A549 (cell line): ENCODE measurements at regions not wholly inside any gene's neighbourhood (a gene's known extent, or its start where the extent isn't known, plus 50 kb on each side); places are given as distances from the start of the nearest gene placed in this dataset.

Experiments used
- ATAC-seq, 2 experiments: fragments of 200-7000 bp in 1 of 2; fragments of >200 bp in 1 of 2; cut with Nextera tagmentation in 1 of 2; cut with Tn5 transposase in 1 of 2; 3 replicates each; pipeline versions ENCODE4 v1.8.0 to v1.9.1; 2018 to 2020; ENCODE audit warnings: mild to moderate bottlenecking in 1 of 2, moderate library complexity in 1 of 2
- CTCF ChIA-PET: fragments of 300-600 bp; sonication (Branson Sonifier 250); formaldehyde crosslinking; extraction: SDS; loops from one replicate; lab custom pipeline; 2021; ENCODE audit warnings: antibody characterized with exemption, inconsistent platforms; lab: Yijun Ruan, JAX
- POLR2A ChIA-PET: fragments of 350-600 bp; formaldehyde crosslinking; extraction: SDS; loops from one replicate; lab custom pipeline; 2021; ENCODE audit warnings: antibody characterized with exemption, inconsistent platforms; lab: Yijun Ruan, JAX
- DNase-seq, 2 experiments: peaks; one replicate each; pipeline versions ENCODE4 v3.0.0 to v3.0.0-alpha.2; 2011 to 2016; ENCODE audit warnings: low read depth in 1 of 2, low spot score in 1 of 2
- FAIRE-seq: peaks from 2 replicates; lab custom pipeline; 2011; peaks lifted over from hg19 to GRCh38; lab: Jason Lieb, UNC
- H3K27ac ChIP-seq, 2 experiments: fragments of >200 bp; sonication (Bioruptor Twin); formaldehyde crosslinking; 3 replicates each; pipeline ENCODE4 v1.5.1; 2016 to 2017
- H3K4me1 ChIP-seq: fragments of >200 bp; sonication (Bioruptor Twin); formaldehyde crosslinking; 3 replicates; pipeline ENCODE4 v1.6.1; 2016
- H3K4me2 ChIP-seq: fragments of >200 bp; sonication (Bioruptor Twin); formaldehyde crosslinking; 3 replicates; pipeline ENCODE4 v1.6.1; 2016
- H3K4me3 ChIP-seq: fragments of >200 bp; sonication (Bioruptor Twin); formaldehyde crosslinking; 3 replicates; pipeline ENCODE4 v1.5.1; 2016
- H3K9me3 ChIP-seq: fragments of >200 bp; sonication (Bioruptor Twin); formaldehyde crosslinking; 3 replicates; pipeline ENCODE4 v1.6.1; 2016
- CEBPB ChIP-seq, 2 experiments: fragments of >200 bp in 1 of 2; sonication (Bioruptor Twin) in 1 of 2; formaldehyde crosslinking in 1 of 2; IDR thresholded peaks; 2 replicates each; pipeline ENCODE4 v1.6.1; 2012 to 2016
- ELK1 ChIP-seq: fragments of 150-350 bp; IDR thresholded peaks from 2 replicates; pipeline ENCODE4 v1.6.1; 2014; ENCODE audit warnings: low read depth, mild to moderate bottlenecking, low read length
- FOXS1 ChIP-seq: fragments of 250-450 bp; sonication (Bioruptor Pico); IDR thresholded peaks from 2 replicates; pipeline ENCODE4 v1.5.0; 2020; ENCODE audit warnings: mild to moderate bottlenecking, moderate library complexity
- HES2 ChIP-seq: fragments of >200 bp; sonication (Bioruptor Twin); formaldehyde crosslinking; IDR thresholded peaks from 2 replicates; pipeline ENCODE4 v1.6.1; 2016
- HEYL ChIP-seq: fragments of 250-450 bp; sonication (Bioruptor Pico); IDR thresholded peaks from 2 replicates; pipeline ENCODE4 v1.8.0; 2021; ENCODE audit warnings: mild to moderate bottlenecking, moderate library complexity
- HOXB13 ChIP-seq: fragments of 250-450 bp; sonication (Bioruptor Pico); IDR thresholded peaks from 2 replicates; pipeline ENCODE4 v1.5.0; 2020; ENCODE audit warnings: low read depth, mild to moderate bottlenecking, moderate library complexity
- HOXB5 ChIP-seq: fragments of 250-450 bp; sonication (Bioruptor Pico); IDR thresholded peaks from 2 replicates; pipeline ENCODE4 v1.5.0; 2020; ENCODE audit warnings: mild to moderate bottlenecking, moderate library complexity
- MAZ ChIP-seq: fragments of 150-350 bp; IDR thresholded peaks from 2 replicates; pipeline ENCODE4 v1.6.1; 2014; ENCODE audit warnings: antibody characterized with exemption, low read depth, low read length, borderline replicate concordance
- MYC ChIP-seq: IDR thresholded peaks from 2 replicates; pipeline ENCODE4 v1.6.1; 2012; ENCODE audit warnings: mild to moderate bottlenecking, inconsistent platforms, low read length, improper control_type of control experiment, borderline replicate concordance
- NR3C1 ChIP-seq: fragments of >200 bp; sonication (Bioruptor Twin); formaldehyde crosslinking; IDR thresholded peaks from 3 replicates; pipeline ENCODE4 v1.6.1; 2017
- PHF8 ChIP-seq: fragments of 200-600 bp; sonication (generic); IDR thresholded peaks from 2 replicates; pipeline ENCODE4 v1.6.1; 2016; ENCODE audit warnings: low read depth, mild to moderate bottlenecking, antibody characterized with exemption, moderate library complexity, borderline replicate concordance
- REST ChIP-seq: fragments of 200-600 bp; sonication (generic); IDR thresholded peaks from 2 replicates; pipeline ENCODE4 v1.6.1; 2016; ENCODE audit warnings: antibody characterized with exemption, mild to moderate bottlenecking, moderate library complexity
- RFX5 ChIP-seq: fragments of 450-650 bp; IDR thresholded peaks from 2 replicates; pipeline ENCODE4 v1.7.1; 2014; ENCODE audit warnings: antibody characterized with exemption, mild to moderate bottlenecking, moderate library complexity
- SMC3 ChIP-seq: fragments of >200 bp; sonication (Bioruptor Twin); formaldehyde crosslinking; IDR thresholded peaks from 3 replicates; pipeline ENCODE4 v1.6.1; 2018; ENCODE audit warnings: inconsistent platforms
- TP53 ChIP-seq: fragments of 250-450 bp; sonication (Bioruptor Pico); IDR thresholded peaks from 2 replicates; pipeline ENCODE4 v1.5.0; 2021; ENCODE audit warnings: mild to moderate bottlenecking, moderate library complexity
- ZNF302 ChIP-seq: fragments of 250-450 bp; sonication (Bioruptor Pico); IDR thresholded peaks from 2 replicates; pipeline ENCODE4 v1.9.0; 2021; ENCODE audit warnings: inconsistent platforms, mild to moderate bottlenecking, moderate library complexity
- ZSCAN20 ChIP-seq: fragments of 250-450 bp; sonication (Bioruptor Pico); IDR thresholded peaks from 2 replicates; pipeline ENCODE4 v1.8.0; 2022; ENCODE audit warnings: mild to moderate bottlenecking, moderate library complexity
- WGBS: methylation state at CpG from one replicate; pipeline ENCODE4 v1.1.6; 2017; ENCODE audit errors: missing lambda C conversion rate; 5-methylcytosine and 5-hydroxymethylcytosine counted together
- TF ChIP-seq, protein P1 (sequence below): fragments of 250-450 bp; sonication (Bioruptor Pico); IDR thresholded peaks from 2 replicates; pipeline ENCODE4 v1.5.0; 2021; ENCODE audit warnings: mild to moderate bottlenecking, moderate library complexity, borderline replicate concordance
- TF ChIP-seq, protein P2 (sequence below): IDR thresholded peaks from 2 replicates; pipeline ENCODE4 v1.6.1; 2012
- TF ChIP-seq, protein P3 (sequence below): fragments of >200 bp; sonication (Bioruptor Twin); formaldehyde crosslinking; IDR thresholded peaks from 3 replicates; pipeline ENCODE4 v1.6.1; 2016

GRCh38 chr3:117285737-117286136 lies 576.2 kb downstream of the TUSC7 start:
- ChIA-PET POLR2A (no interaction called here), CTCF (no interaction called here)
- Histone ChIP-seq H3K4me3 (no peak overlapping the region), H3K9me3 (no peaks in the 10 kb centered on the region), H3K4me2 (no peak overlapping the region), H3K27ac (no peak overlapping the region), H3K4me1 (0 out of 3 replicates have a peak, but pooled peaks cover 3% of the 10 kb centered on the region)
- no peak for FAIRE-seq
- TF ChIP-seq, protein P1, sequence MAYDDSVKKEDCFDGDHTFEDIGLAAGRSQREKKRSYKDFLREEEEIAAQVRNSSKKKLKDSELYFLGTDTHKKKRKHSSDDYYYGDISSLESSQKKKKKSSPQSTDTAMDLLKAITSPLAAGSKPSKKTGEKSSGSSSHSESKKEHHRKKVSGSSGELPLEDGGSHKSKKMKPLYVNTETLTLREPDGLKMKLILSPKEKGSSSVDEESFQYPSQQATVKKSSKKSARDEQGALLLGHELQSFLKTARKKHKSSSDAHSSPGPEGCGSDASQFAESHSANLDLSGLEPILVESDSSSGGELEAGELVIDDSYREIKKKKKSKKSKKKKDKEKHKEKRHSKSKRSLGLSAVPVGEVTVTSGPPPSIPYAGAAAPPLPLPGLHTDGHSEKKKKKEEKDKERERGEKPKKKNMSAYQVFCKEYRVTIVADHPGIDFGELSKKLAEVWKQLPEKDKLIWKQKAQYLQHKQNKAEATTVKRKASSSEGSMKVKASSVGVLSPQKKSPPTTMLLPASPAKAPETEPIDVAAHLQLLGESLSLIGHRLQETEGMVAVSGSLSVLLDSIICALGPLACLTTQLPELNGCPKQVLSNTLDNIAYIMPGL (CRISPR knock-in tag), result no peak
- TF ChIP-seq MAZ, result no peak
- TF ChIP-seq, protein P2, sequence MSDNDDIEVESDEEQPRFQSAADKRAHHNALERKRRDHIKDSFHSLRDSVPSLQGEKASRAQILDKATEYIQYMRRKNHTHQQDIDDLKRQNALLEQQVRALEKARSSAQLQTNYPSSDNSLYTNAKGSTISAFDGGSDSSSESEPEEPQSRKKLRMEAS, result no peak
- no peak for TF ChIP-seq NR3C1
- 70% methylated on average over 4 of the region's 4 CpGs for WGBS
- ATAC-seq, result no peak
- DNase-seq, result no peak

- no peak overlapping the region for H3K4me2 ChIP-seq
- H3K4me3 ChIP-seq, result no peak overlapping the region
- H3K27ac ChIP-seq, result no peak overlapping the region
- DNase-seq, result no peak
- TF ChIP-seq TP53 (CRISPR knock-in tag) (no peak), HOXB13 (no peak), HES2 (no peak), PHF8 (no peak), REST (no peak), ELK1 (no peak), SMC3 (no peak), HEYL (CRISPR knock-in tag) (no peak), MAZ (no peak), HOXB5 (no peak), ZSCAN20 (CRISPR knock-in tag) (no peak), ZNF302 (CRISPR knock-in tag) (no peak), RFX5 (no peak), CEBPB (IDR thresholded peaks at IDR 0.05) (no peak), FOXS1 (CRISPR knock-in tag) (no peak), NR3C1 (no peak), MYC (no peak)
- TF ChIP-seq, protein P3, sequence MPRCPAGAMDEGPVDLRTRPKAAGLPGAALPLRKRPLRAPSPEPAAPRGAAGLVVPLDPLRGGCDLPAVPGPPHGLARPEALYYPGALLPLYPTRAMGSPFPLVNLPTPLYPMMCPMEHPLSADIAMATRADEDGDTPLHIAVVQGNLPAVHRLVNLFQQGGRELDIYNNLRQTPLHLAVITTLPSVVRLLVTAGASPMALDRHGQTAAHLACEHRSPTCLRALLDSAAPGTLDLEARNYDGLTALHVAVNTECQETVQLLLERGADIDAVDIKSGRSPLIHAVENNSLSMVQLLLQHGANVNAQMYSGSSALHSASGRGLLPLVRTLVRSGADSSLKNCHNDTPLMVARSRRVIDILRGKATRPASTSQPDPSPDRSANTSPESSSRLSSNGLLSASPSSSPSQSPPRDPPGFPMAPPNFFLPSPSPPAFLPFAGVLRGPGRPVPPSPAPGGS, result no peak
- TF ChIP-seq, all 56 proteins: peak for 0
- CTCF ChIA-PET, result no interaction called here
- ATAC-seq, result no peak
- Histone ChIP-seq H3K9me3 (no peaks in the 10 kb centered on the region), H3K4me1 (0 out of 3 replicates have a peak, but pooled peaks cover 3% of the 10 kb centered on the region)
- no peak for FAIRE-seq
- POLR2A ChIA-PET, result no interaction called here
Observed at GRCh38 chr3:117286488-117286887, 576.9 kb downstream of the TUSC7 start.
